Caco-2 (cell line): ENCODE measurements at regions not wholly inside any gene's neighbourhood (a gene's known extent, or its start where the extent isn't known, plus 50 kb on each side); places are given as distances from the start of the nearest gene placed in this dataset.

Source experiments
- BruUV-seq: library from RNA; stranded (reverse); fragments of 400-500 nt; replicated peaks from 2 replicates; lab custom pipeline; 2021; lab: Mats Ljungman, UMichigan
- CTCF ChIA-PET: fragments of 300-600 bp; sonication (Branson Sonifier 250); formaldehyde crosslinking; loops from one replicate; lab custom pipeline; 2022; ENCODE audit warnings: antibody characterized with exemption; lab: Charles Lee
- POLR2A ChIA-PET: fragments of 300-600 bp; sonication (Branson Sonifier 250); formaldehyde crosslinking; loops from one replicate; lab custom pipeline; 2022; ENCODE audit warnings: antibody characterized with exemption; lab: Charles Lee
- DNase-seq, 2 experiments: peaks; one replicate each; pipeline versions ENCODE4 v3.0.0 to v3.0.0-alpha.2; 2020 to 2022
- H3K27me3 ChIP-seq: replicated peaks from 2 replicates; pipeline ENCODE4 v1.6.0; 2011; ENCODE audit warnings: low read length; ENCODE audit not compliant: control insufficient read depth, insufficient read depth
- H3K36me3 ChIP-seq: 2 replicates; pipeline ENCODE4 v1.5.1; 2011; ENCODE audit warnings: low read length; ENCODE audit not compliant: control insufficient read depth, insufficient read depth
- H3K4me1 ChIP-seq: fragments of 250-450 bp; sonication (Bioruptor Pico); 2 replicates; pipeline ENCODE4 v1.5.1; 2020; ENCODE audit warnings: mild to moderate bottlenecking
- H3K4me3 ChIP-seq: 2 replicates; pipeline ENCODE4 v1.5.1; 2011; ENCODE audit warnings: low read depth, mild to moderate bottlenecking, control low read depth, low read length
- H3K9me3 ChIP-seq: fragments of 250-450 bp; sonication (Bioruptor Pico); 2 replicates; pipeline ENCODE4 v1.5.1; 2020; ENCODE audit warnings: mild to moderate bottlenecking, moderate library complexity
- H3K27ac Mint-ChIP-seq: one replicate; pipeline ENCODE4 v1.8.0; 2022; ENCODE audit warnings: mixed read lengths; ENCODE audit not compliant: unreplicated experiment
- H3K27me3 Mint-ChIP-seq: one replicate; pipeline ENCODE4 v1.8.0; 2022; ENCODE audit warnings: mixed read lengths; ENCODE audit not compliant: insufficient read depth, unreplicated experiment
- H3K36me3 Mint-ChIP-seq: one replicate; pipeline ENCODE4 v1.8.0; 2022; ENCODE audit warnings: mild to moderate bottlenecking, mixed read lengths; ENCODE audit not compliant: insufficient read depth, unreplicated experiment
- H3K4me1 Mint-ChIP-seq: one replicate; pipeline ENCODE4 v1.8.0; 2022; ENCODE audit warnings: low read depth, mixed read lengths; ENCODE audit not compliant: unreplicated experiment
- H3K4me3 Mint-ChIP-seq: one replicate; pipeline ENCODE4 v1.8.0; 2022; ENCODE audit warnings: mild to moderate bottlenecking, moderate library complexity, mixed read lengths; ENCODE audit not compliant: unreplicated experiment
- H3K9me3 Mint-ChIP-seq: one replicate; pipeline ENCODE4 v1.8.0; 2022; ENCODE audit warnings: mixed read lengths; ENCODE audit not compliant: unreplicated experiment
- intact Hi-C: fragments of 100-400 bp; cut with micrococcal nuclease; formaldehyde crosslinking; loops from one replicate; pipeline ENCODE4 v1.10.0; 2022; ENCODE audit not compliant: unreplicated experiment
- TF ChIP-seq, protein P1 (sequence below), 2 experiments: fragments of 200-600 bp in 1 of 2; IDR thresholded peaks; 1 replicate in 1 of 2; 2 replicates in 1 of 2; pipeline versions ENCODE4 v1.5.1 to v1.8.0; 2011 to 2022; ENCODE audit warnings: antibody characterized with exemption in 1 of 2, control low read depth in 1 of 2, inconsistent platforms in 1 of 2, low read depth in 1 of 2, low read length in 1 of 2, mild to moderate bottlenecking in 1 of 2, moderate library complexity in 1 of 2; ENCODE audit not compliant: insufficient read depth in 1 of 2, severe bottlenecking in 1 of 2, unreplicated experiment in 1 of 2

DNA sequence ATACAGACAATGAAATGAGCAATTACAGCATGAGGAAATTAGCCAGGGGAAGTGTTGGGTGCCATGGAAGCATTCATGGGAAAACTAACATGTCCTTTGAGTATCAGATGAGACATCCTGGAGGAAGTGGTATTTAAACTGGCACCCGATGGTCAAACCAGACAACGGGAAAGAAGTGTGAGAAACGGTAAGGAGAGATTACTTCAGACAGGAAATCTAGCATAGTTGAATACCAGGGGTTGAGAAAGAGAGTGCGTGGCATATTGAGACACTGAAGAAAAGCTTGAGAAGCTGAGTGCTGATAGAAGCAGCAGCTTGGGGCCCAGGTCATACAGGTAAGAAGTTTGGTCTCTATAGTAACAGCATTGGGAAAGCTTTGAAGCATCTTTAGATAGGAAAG lies 175.3 kb downstream of the C11orf87 start:
- no peaks in the 10 kb centered on the region for H3K4me1 Mint-ChIP-seq
- ChIA-PET POLR2A (no interaction called here), CTCF (no interaction called here)
- H3K36me3 Mint-ChIP-seq, result no peaks in the 10 kb centered on the region
- intact Hi-C loops, result no loop called here
- peaks cover 6% of the 10 kb centered on the region for H3K27me3 Mint-ChIP-seq
- H3K27ac Mint-ChIP-seq, result no peak overlapping the region
- H3K4me3 Mint-ChIP-seq, result no peak overlapping the region
- TF ChIP-seq, protein P1, sequence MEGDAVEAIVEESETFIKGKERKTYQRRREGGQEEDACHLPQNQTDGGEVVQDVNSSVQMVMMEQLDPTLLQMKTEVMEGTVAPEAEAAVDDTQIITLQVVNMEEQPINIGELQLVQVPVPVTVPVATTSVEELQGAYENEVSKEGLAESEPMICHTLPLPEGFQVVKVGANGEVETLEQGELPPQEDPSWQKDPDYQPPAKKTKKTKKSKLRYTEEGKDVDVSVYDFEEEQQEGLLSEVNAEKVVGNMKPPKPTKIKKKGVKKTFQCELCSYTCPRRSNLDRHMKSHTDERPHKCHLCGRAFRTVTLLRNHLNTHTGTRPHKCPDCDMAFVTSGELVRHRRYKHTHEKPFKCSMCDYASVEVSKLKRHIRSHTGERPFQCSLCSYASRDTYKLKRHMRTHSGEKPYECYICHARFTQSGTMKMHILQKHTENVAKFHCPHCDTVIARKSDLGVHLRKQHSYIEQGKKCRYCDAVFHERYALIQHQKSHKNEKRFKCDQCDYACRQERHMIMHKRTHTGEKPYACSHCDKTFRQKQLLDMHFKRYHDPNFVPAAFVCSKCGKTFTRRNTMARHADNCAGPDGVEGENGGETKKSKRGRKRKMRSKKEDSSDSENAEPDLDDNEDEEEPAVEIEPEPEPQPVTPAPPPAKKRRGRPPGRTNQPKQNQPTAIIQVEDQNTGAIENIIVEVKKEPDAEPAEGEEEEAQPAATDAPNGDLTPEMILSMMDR (IDR thresholded peaks at IDR 0.05; ENCODE audit: insufficient read depth in 1 of 2, low read depth in 1 of 2, low read length in 1 of 2, severe bottlenecking in 1 of 2, unreplicated experiment in 1 of 2), result no peak
- H3K4me3 ChIP-seq, result no peak overlapping the region
- H3K9me3 ChIP-seq, result no peaks in the 10 kb centered on the region
- H3K36me3 ChIP-seq, result no peaks in the 10 kb centered on the region
- DNase-seq, result no peak
- H3K9me3 Mint-ChIP-seq, result no peaks in the 10 kb centered on the region
- H3K4me1 ChIP-seq, result no peaks in the 10 kb centered on the region
- H3K27me3 ChIP-seq, result no peaks in the 10 kb centered on the region; the same call in 1 of the 2 replicates
- BruUV-seq, result no TSS peak

DNA sequence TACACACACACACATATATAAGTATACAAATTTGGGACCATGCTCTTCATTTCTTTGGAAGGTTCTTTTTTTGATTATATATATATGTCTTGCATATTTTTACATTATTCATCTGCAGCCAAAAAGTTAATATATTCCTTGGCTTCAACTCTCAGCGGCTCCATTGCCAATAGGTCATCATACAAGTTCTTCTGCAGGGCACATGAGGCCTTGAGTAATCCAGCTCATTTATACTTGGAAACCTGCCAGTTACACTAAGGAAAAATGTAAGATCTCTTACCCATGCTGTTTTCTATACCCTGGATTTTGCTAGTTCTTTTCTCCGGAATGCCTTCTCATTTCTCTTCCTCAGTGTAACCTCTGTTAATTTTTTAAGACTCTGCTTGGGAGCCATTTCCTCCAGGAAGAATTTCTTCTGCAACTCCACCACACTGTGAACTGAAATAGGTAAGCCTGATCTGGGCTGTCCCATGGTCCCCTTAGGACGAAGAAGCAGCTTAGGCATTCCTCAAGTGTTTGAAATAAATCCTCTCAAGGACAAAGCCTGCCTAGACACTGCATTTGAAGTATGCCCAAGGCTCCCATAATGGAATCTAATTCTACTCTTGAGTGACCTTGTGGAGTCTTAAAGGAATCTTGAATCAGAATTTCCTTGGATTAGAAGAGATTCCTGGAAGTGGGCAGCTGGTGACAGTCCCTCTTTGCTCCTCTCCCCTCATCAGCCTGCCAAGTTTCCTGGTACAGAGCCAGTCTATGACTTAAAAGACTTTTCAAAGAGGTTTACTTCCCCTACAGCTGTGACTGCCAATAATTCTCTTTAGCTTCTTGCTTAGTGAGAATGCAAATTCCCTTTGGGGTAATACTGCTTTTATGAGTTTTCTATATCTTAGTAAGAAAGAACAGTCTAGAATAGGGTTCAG lies 182.8 kb downstream of the C11orf87 start:
- Histone ChIP-seq H3K4me1 (no peaks in the 10 kb centered on the region), H3K4me3 (no peak overlapping the region), H3K9me3 (no peaks in the 10 kb centered on the region), H3K36me3 (no peaks in the 10 kb centered on the region), H3K27me3 (no peaks in the 10 kb centered on the region)
- Mint-ChIP-seq H3K36me3 (no peaks in the 10 kb centered on the region), H3K9me3 (no peaks in the 10 kb centered on the region), H3K27me3 (peaks cover 9% of the 10 kb centered on the region), H3K4me3 (no peak overlapping the region), H3K27ac (no peak overlapping the region), H3K4me1 (no peaks in the 10 kb centered on the region)
- ChIA-PET CTCF (no interaction called here), POLR2A (no interaction called here)
- TF ChIP-seq, protein P1 (IDR thresholded peaks at IDR 0.05; ENCODE audit: insufficient read depth in 1 of 2, low read depth in 1 of 2, low read length in 1 of 2, severe bottlenecking in 1 of 2, unreplicated experiment in 1 of 2), result no peak
- BruUV-seq, result no TSS peak
- DNase-seq, result no peak
- intact Hi-C loops, result no loop called here

DNA sequence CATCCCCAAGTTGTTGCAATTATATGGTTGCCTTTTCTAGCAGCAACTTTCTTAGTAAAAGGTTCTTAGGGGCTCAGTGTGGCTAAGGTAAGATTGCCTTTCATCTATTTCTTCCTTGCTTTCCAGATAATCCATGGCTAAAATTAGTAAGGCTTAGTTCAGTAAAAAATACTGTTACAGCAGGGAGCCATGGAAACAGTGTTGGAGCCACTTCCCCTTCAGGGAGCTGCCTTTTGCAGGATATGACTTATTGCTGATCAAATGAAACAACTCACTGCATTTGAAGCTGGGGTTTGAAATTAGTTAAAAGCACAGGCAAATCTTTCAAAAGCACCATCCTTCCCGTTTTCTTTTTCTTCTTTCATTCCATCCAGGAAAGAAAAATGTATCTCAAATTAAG lies 184.3 kb downstream of the C11orf87 start:
- Mint-ChIP-seq H3K9me3 (no peaks in the 10 kb centered on the region), H3K4me3 (no peak overlapping the region), H3K4me1 (no peaks in the 10 kb centered on the region), H3K36me3 (no peaks in the 10 kb centered on the region), H3K27me3 (peaks cover 9% of the 10 kb centered on the region), H3K27ac (no peak overlapping the region)
- DNase-seq, result no peak
- ChIA-PET CTCF (no interaction called here), POLR2A (no interaction called here)
- H3K9me3 ChIP-seq, result no peaks in the 10 kb centered on the region
- no peak overlapping the region for H3K4me3 ChIP-seq
- TF ChIP-seq, protein P1 (IDR thresholded peaks at IDR 0.05; ENCODE audit: insufficient read depth in 1 of 2, low read depth in 1 of 2, low read length in 1 of 2, severe bottlenecking in 1 of 2, unreplicated experiment in 1 of 2), result no peak
- H3K36me3 ChIP-seq, result no peaks in the 10 kb centered on the region
- no peaks in the 10 kb centered on the region for H3K27me3 ChIP-seq
- no peaks in the 10 kb centered on the region for H3K4me1 ChIP-seq
- no TSS peak for BruUV-seq
- intact Hi-C loops, result no loop called here
